IMR-90 (cell line): ENCODE measurements at regions not wholly inside any gene's neighbourhood (a gene's known extent, or its start where the extent isn't known, plus 50 kb on each side); places are given as distances from the start of the nearest gene placed in this dataset.

Experiments used
- ATAC-seq: fragments of 200-7000 bp; cut with Tn5 transposase; 2 replicates; pipeline ENCODE4 v1.9.1; 2020; ENCODE audit warnings: low read depth, mild to moderate bottlenecking, moderate library complexity
- BruUV-seq: library from RNA; stranded (reverse); fragments of 400-500 nt; replicated peaks from 2 replicates; lab custom pipeline; 2021; lab: Mats Ljungman, UMichigan
- CTCF ChIA-PET: fragments of 300-600 bp; formaldehyde crosslinking; extraction: SDS; loops from one replicate; lab custom pipeline; 2021; ENCODE audit warnings: antibody characterized with exemption; lab: Yijun Ruan, JAX
- POLR2A ChIA-PET: fragments of 300-600 bp; sonication (Branson Sonifier 250); formaldehyde crosslinking; loops from one replicate; lab custom pipeline; 2022; ENCODE audit warnings: antibody characterized with exemption; ENCODE audit not compliant: unreplicated experiment; lab: Charles Lee
- DNase-seq: peaks from one replicate; pipeline ENCODE4 v3.0.0; 2013
- H2AFZ ChIP-seq: replicated peaks from 2 replicates; pipeline ENCODE3; 2013; ENCODE audit warnings: low read length, mild to moderate bottlenecking; ENCODE audit not compliant: poor library complexity
- H2AK5ac ChIP-seq: 2 replicates; pipeline ENCODE4 v1.6.1; 2013; ENCODE audit warnings: low read depth, low read length, inconsistent platforms
- H2AK9ac ChIP-seq: replicated peaks from 2 replicates; pipeline ENCODE3; 2013; ENCODE audit warnings: mild to moderate bottlenecking, low read depth, low read length, moderate library complexity; ENCODE audit not compliant: poor library complexity
- H2BK120ac ChIP-seq: 2 replicates; pipeline ENCODE4 v1.6.1; 2013; ENCODE audit warnings: low read depth, low read length, inconsistent platforms
- H2BK15ac ChIP-seq: 3 replicates; pipeline ENCODE4 v1.6.1; 2013; ENCODE audit warnings: low read depth, low read length, inconsistent platforms
- H2BK20ac ChIP-seq: 2 replicates; pipeline ENCODE4 v1.6.1; 2013; ENCODE audit warnings: low read depth, mild to moderate bottlenecking, inconsistent platforms, low read length, moderate library complexity
- H2BK5ac ChIP-seq: 2 replicates; pipeline ENCODE4 v1.6.1; 2013; ENCODE audit warnings: mild to moderate bottlenecking, low read depth, low read length, inconsistent platforms; ENCODE audit not compliant: poor library complexity, severe bottlenecking
- H3K14ac ChIP-seq: replicated peaks from 2 replicates; pipeline ENCODE4 v1.6.1; 2013; ENCODE audit warnings: low read depth, low read length, inconsistent platforms
- H3K18ac ChIP-seq: 2 replicates; pipeline ENCODE4 v1.6.1; 2013; ENCODE audit warnings: low read depth, low read length, control low read depth
- H3K23ac ChIP-seq: 2 replicates; pipeline ENCODE4 v1.6.1; 2013; ENCODE audit warnings: low read depth, low read length, inconsistent platforms
- H3K27ac ChIP-seq: 2 replicates; pipeline ENCODE4 v1.5.1; 2013; ENCODE audit warnings: mild to moderate bottlenecking, control low read depth, low read length; ENCODE audit not compliant: insufficient read depth
- H3K27me3 ChIP-seq: 2 replicates; pipeline ENCODE4 v1.6.1; 2013; ENCODE audit warnings: low read length; ENCODE audit not compliant: control insufficient read depth, insufficient read depth
- H3K36me3 ChIP-seq: 2 replicates; pipeline ENCODE4 v1.6.1; 2013; ENCODE audit warnings: low read length, mixed read lengths; ENCODE audit not compliant: control insufficient read depth, insufficient read depth
- H3K4ac ChIP-seq: 2 replicates; pipeline ENCODE4 v1.6.1; 2013; ENCODE audit warnings: low read depth, low read length, inconsistent platforms
- H3K4me1 ChIP-seq: 2 replicates; pipeline ENCODE4 v1.6.1; 2013; ENCODE audit warnings: low read length, mixed read lengths; ENCODE audit not compliant: control insufficient read depth, insufficient read depth
- H3K4me2 ChIP-seq: 2 replicates; pipeline ENCODE4 v1.6.1; 2013; ENCODE audit warnings: low read depth, mild to moderate bottlenecking, control low read depth, low read length, moderate library complexity
- H3K4me3 ChIP-seq: 2 replicates; pipeline ENCODE4 v1.5.1; 2013; ENCODE audit warnings: low read depth, mild to moderate bottlenecking, control low read depth, low read length, moderate library complexity; ENCODE audit not compliant: insufficient read depth
- H3K56ac ChIP-seq: 2 replicates; pipeline ENCODE4 v1.6.1; 2013; ENCODE audit warnings: low read length, inconsistent platforms; ENCODE audit not compliant: insufficient read depth; ENCODE audit errors: extremely low read depth
- H3K79me1 ChIP-seq, 2 experiments: 2 replicates each; pipeline ENCODE4 v1.6.1; 2013; ENCODE audit warnings: low read length in 2 of 2, inconsistent platforms in 1 of 2, low read depth in 1 of 2
- H3K9ac ChIP-seq: 2 replicates; pipeline ENCODE4 v1.6.1; 2013; ENCODE audit warnings: low read depth, low read length, control low read depth
- H3K9me1 ChIP-seq: 2 replicates; pipeline ENCODE4 v1.6.1; 2013; ENCODE audit warnings: low read length, inconsistent platforms; ENCODE audit not compliant: insufficient read depth
- H3K9me3 ChIP-seq: 2 replicates; pipeline ENCODE4 v1.6.1; 2013; ENCODE audit warnings: low read length; ENCODE audit not compliant: control insufficient read depth, insufficient read depth
- H4K20me1 ChIP-seq: 2 replicates; pipeline ENCODE4 v1.6.1; 2013; ENCODE audit warnings: low read length, inconsistent platforms; ENCODE audit not compliant: insufficient read depth
- H4K5ac ChIP-seq: 2 replicates; pipeline ENCODE4 v1.6.1; 2013; ENCODE audit warnings: mild to moderate bottlenecking, low read depth, low read length, control low read depth
- H4K8ac ChIP-seq, 2 experiments: 2 replicates each; pipeline ENCODE4 v1.6.1; 2013; ENCODE audit warnings: low read depth in 2 of 2, low read length in 2 of 2, control low read depth in 1 of 2, inconsistent platforms in 1 of 2
- H4K91ac ChIP-seq: 2 replicates; pipeline ENCODE4 v1.6.1; 2013; ENCODE audit warnings: low read depth, low read length, inconsistent platforms; ENCODE audit not compliant: insufficient read depth
- BHLHE40 ChIP-seq: fragments of 150-350 bp; IDR thresholded peaks from 2 replicates; pipeline ENCODE4 v1.6.1; 2016; ENCODE audit warnings: mild to moderate bottlenecking, low read depth, low read length
- CEBPB ChIP-seq: IDR thresholded peaks from 2 replicates; pipeline ENCODE4 v1.6.1; 2012; ENCODE audit warnings: low read depth, low read length, improper control_type of control experiment
- CHD1 ChIP-seq: IDR thresholded peaks from 2 replicates; pipeline ENCODE4 v1.6.1; 2012; ENCODE audit warnings: low read depth, low read length, improper control_type of control experiment
- MAZ ChIP-seq: IDR thresholded peaks from 2 replicates; pipeline ENCODE4 v1.6.1; 2012; ENCODE audit warnings: low read depth, mild to moderate bottlenecking, low read length, improper control_type of control experiment, moderate library complexity, borderline replicate concordance
- MXI1 ChIP-seq: IDR thresholded peaks from 2 replicates; pipeline ENCODE4 v1.6.1; 2012; ENCODE audit warnings: low read depth, mild to moderate bottlenecking, low read length, moderate library complexity, borderline replicate concordance
- RFX5 ChIP-seq: IDR thresholded peaks from 2 replicates; pipeline ENCODE4 v1.8.0; 2012; ENCODE audit warnings: low read depth, mild to moderate bottlenecking, low read length, moderate library complexity
- WGBS, 2 experiments: methylation state at CpG; one replicate each; pipeline versions ENCODE4 v1.1.5 to v1.1.7; 2013; ENCODE audit warnings: missing lambda C conversion rate in 2 of 2; ENCODE audit not compliant: insufficient read length in 1 of 2; ENCODE audit errors: extremely low coverage in 2 of 2; 5-methylcytosine and 5-hydroxymethylcytosine counted together
- dilution Hi-C: fragments of 300-500 bp; cut with HindIII; formaldehyde crosslinking; loops from one replicate; pipeline ENCODE4 v1.14.3; 2018; ENCODE audit warnings: low sequenced_read_pairs; ENCODE audit not compliant: unreplicated experiment
- in situ Hi-C: fragments of 300-500 bp; cut with MboI; formaldehyde crosslinking; loops from 3 replicates; pipeline ENCODE4 v1.14.3; 2019; ENCODE audit warnings: low sequenced_read_pairs, inconsistent platforms, mixed read lengths
- intact Hi-C: fragments of 100-400 bp; cut with micrococcal nuclease; formaldehyde crosslinking; loops from 2 replicates; pipeline ENCODE4 v1.10.0; 2022
- TF ChIP-seq, protein P1 (sequence below): fragments of 150-350 bp; IDR thresholded peaks from 2 replicates; pipeline ENCODE4 v1.6.1; 2016; ENCODE audit warnings: low read depth, mild to moderate bottlenecking, low read length, moderate library complexity, borderline replicate concordance

DNA sequence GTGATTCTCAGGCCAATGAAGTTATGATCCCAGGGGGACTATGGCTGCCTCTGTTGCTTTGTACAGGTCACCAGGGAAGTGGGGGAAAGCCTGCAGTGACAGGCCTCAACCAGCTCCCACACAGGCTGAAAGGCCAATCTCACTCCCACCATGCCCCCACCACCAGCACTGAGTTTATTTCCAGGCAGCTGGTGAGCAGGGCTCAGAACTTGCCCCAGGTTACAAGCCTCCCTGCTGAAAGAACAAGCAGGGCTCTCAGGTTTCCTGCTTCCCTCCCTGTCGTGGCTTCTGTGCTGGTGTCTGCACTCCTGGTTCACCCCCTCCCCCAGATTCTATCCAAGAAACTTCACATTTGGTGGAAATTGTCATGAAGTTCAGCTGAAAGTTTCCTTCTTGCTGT, 260.3 kb downstream of the CCDC59 start:
- BruUV-seq = no TSS peak
- WGBS, 2 experiments = no CpG with 5 or more reads among the region's 1 CpG
- H4K8ac ChIP-seq = no peak overlapping the region

More for the DNA sequence above, 260.3 kb downstream of the CCDC59 start:
- Histone ChIP-seq H3K4me1 (no peaks in the 10 kb centered on the region), H3K14ac (no peak overlapping the region), H3K27me3 (no peaks in the 10 kb centered on the region), H2AFZ (no peak overlapping the region), H3K27ac (no peak overlapping the region), H2BK120ac (no peak overlapping the region), H3K9me1 (no peaks in the 10 kb centered on the region), H2BK20ac (no peak overlapping the region), H3K18ac (no peak overlapping the region), H3K23ac (no peak overlapping the region), H2AK5ac (no peak overlapping the region), H3K4me3 (no peak overlapping the region), H3K9ac (no peak overlapping the region), H3K9me3 (peaks cover 15% of the 10 kb centered on the region), H4K20me1 (no peaks in the 10 kb centered on the region), H3K4ac (no peak overlapping the region), H2BK5ac (no peak overlapping the region), H3K56ac (no peak overlapping the region), H4K5ac (no peak overlapping the region), H2AK9ac (no peak overlapping the region), H3K36me3 (no peaks in the 10 kb centered on the region), H3K4me2 (no peak overlapping the region), H4K91ac (no peak overlapping the region), H2BK15ac (no peak overlapping the region), H3K79me1 (no peaks in the 10 kb centered on the region)
- CTCF ChIA-PET = no interaction called here
- dilution Hi-C loops = no loop called here
- DNase-seq (no peak), ATAC-seq (no peak)
- in situ Hi-C loops = no loop called here
- intact Hi-C loops = no loop called here
- TF ChIP-seq MXI1 = no peak
- TF ChIP-seq RFX5 = no peak
- TF ChIP-seq MAZ = no peak
- TF ChIP-seq, protein P1, sequence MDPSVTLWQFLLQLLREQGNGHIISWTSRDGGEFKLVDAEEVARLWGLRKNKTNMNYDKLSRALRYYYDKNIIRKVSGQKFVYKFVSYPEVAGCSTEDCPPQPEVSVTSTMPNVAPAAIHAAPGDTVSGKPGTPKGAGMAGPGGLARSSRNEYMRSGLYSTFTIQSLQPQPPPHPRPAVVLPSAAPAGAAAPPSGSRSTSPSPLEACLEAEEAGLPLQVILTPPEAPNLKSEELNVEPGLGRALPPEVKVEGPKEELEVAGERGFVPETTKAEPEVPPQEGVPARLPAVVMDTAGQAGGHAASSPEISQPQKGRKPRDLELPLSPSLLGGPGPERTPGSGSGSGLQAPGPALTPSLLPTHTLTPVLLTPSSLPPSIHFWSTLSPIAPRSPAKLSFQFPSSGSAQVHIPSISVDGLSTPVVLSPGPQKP = no peak
- no peak for TF ChIP-seq BHLHE40
- TF ChIP-seq CHD1 = no peak
- TF ChIP-seq CEBPB = no peak
- POLR2A ChIA-PET = no interaction called here
